Panc1 (cell line): ENCODE measurements at regions not wholly inside any gene's neighbourhood (a gene's known extent, or its start where the extent isn't known, plus 50 kb on each side); places are given as distances from the start of the nearest gene placed in this dataset.

ENCODE experiments used
- ATAC-seq: fragments of 200-7000 bp; cut with Tn5 transposase; 2 replicates; pipeline ENCODE4 v1.9.1; 2020; ENCODE audit warnings: mild to moderate bottlenecking, moderate library complexity
- BruUV-seq: library from RNA; stranded (reverse); fragments of 400-500 nt; replicated peaks from 2 replicates; lab custom pipeline; 2021; lab: Mats Ljungman, UMichigan
- CTCF ChIA-PET: fragments of 300-600 bp; sonication (Branson Sonifier 250); formaldehyde crosslinking; loops from one replicate; lab custom pipeline; 2022; ENCODE audit warnings: antibody characterized with exemption; lab: Charles Lee
- POLR2A ChIA-PET: fragments of 300-600 bp; sonication (Branson Sonifier 250); formaldehyde crosslinking; loops from one replicate; lab custom pipeline; 2022; ENCODE audit warnings: antibody characterized with exemption; lab: Charles Lee
- DNase-seq: peaks from one replicate; pipeline ENCODE4 v3.0.0-alpha.2; 2010; ENCODE audit warnings: low read depth, low spot score
- H3K27ac ChIP-seq: 2 replicates; pipeline ENCODE4 v1.5.1; 2011; ENCODE audit warnings: mild to moderate bottlenecking, low read length, inconsistent platforms
- H3K27me3 ChIP-seq: fragments of 200-500 bp; sonication (Bioruptor generic); 2 replicates; pipeline ENCODE4 v1.6.0; 2014; ENCODE audit warnings: low read length, inconsistent platforms; ENCODE audit not compliant: control insufficient read depth, insufficient read depth
- H3K36me3 ChIP-seq: fragments of 200-500 bp; sonication (Bioruptor generic); 2 replicates; pipeline ENCODE4 v1.5.1; 2014; ENCODE audit warnings: inconsistent platforms, mild to moderate bottlenecking, low read length, moderate library complexity; ENCODE audit not compliant: control insufficient read depth, insufficient read depth
- H3K4me1 ChIP-seq: 2 replicates; pipeline ENCODE4 v1.5.1; 2011; ENCODE audit warnings: inconsistent platforms, mild to moderate bottlenecking, low read length, moderate library complexity; ENCODE audit not compliant: control insufficient read depth, insufficient read depth
- H3K4me3 ChIP-seq, 2 experiments: 2 replicates each; pipeline ENCODE4 v1.5.1; 2011 to 2012; ENCODE audit warnings: low read depth in 2 of 2, low read length in 2 of 2, mild to moderate bottlenecking in 2 of 2, inconsistent platforms in 1 of 2, moderate library complexity in 1 of 2
- H3K9me3 ChIP-seq: fragments of 200-500 bp; sonication (Bioruptor generic); 2 replicates; pipeline ENCODE4 v1.5.1; 2014; ENCODE audit warnings: low read depth, mild to moderate bottlenecking, inconsistent platforms, low read length, moderate library complexity; ENCODE audit not compliant: control insufficient read depth, insufficient read depth
- CTCF ChIP-seq: fragments of 450-650 bp; IDR thresholded peaks from 2 replicates; pipeline ENCODE4 v1.5.1; 2017; ENCODE audit warnings: mild to moderate bottlenecking
- POLR2AphosphoS5 ChIP-seq: IDR thresholded peaks from 2 replicates; pipeline ENCODE4 v1.6.1; 2012; ENCODE audit warnings: mild to moderate bottlenecking, low read depth, low read length, moderate library complexity
- REST ChIP-seq, 2 experiments: IDR thresholded peaks; 2 replicates each; pipeline ENCODE4 v1.6.1; 2011 to 2012; ENCODE audit warnings: low read depth in 2 of 2, control low read depth in 1 of 2, low read length in 1 of 2, mild to moderate bottlenecking in 1 of 2, moderate library complexity in 1 of 2; ENCODE audit not compliant: insufficient read depth in 1 of 2
- SIN3A ChIP-seq: IDR thresholded peaks from 2 replicates; pipeline ENCODE4 v1.6.1; 2012; ENCODE audit warnings: low read depth, mild to moderate bottlenecking, low read length, moderate library complexity, borderline replicate concordance; ENCODE audit not compliant: insufficient read depth
- TCF7L2 ChIP-seq: IDR thresholded peaks from 2 replicates; pipeline ENCODE4 v1.6.1; 2011; ENCODE audit warnings: mild to moderate bottlenecking, low read depth, low read length, inconsistent platforms
- in situ Hi-C: cut with HindIII; loops from 2 replicates; pipeline ENCODE4 v1.10.0; 2016; ENCODE audit warnings: low sequenced_read_pairs, low pct_unique_long_range_greater_than_20kb
- intact Hi-C: fragments of 100-400 bp; cut with micrococcal nuclease; formaldehyde crosslinking; loops from one replicate; pipeline ENCODE4 v1.10.0; 2022; ENCODE audit not compliant: unreplicated experiment

DNA sequence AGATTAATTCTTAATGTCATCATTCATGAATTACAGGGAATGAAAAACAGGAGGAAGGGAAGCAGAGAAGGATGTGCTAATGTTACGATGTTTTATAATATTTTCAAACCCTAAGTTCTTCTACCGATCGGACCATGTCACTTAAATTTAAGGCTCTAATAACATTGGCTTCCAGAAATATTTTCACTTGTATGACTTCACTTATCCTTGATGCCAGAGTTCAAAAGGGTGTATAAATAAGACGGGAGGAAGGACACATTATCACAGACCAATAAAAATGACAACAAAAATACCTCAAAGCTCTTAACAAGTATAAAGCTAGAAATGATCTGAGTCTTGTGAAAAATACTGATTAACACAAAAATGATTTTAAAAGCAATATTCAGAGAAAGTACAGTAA, 370.4 kb upstream of the CITED2 start:
- peaks cover 5% of the 10 kb centered on the region; the same call in 1 of the 2 replicates for H3K4me1 ChIP-seq
- H3K4me3 ChIP-seq, result no peak overlapping the region
- peaks cover 3% of the 10 kb centered on the region; the same call in 1 of the 2 replicates for H3K9me3 ChIP-seq
- TF ChIP-seq CTCF, result no peak
- TF ChIP-seq SIN3A, result no peak
- TF ChIP-seq TCF7L2, result no peak
- no peak for TF ChIP-seq POLR2AphosphoS5
- TF ChIP-seq REST (IDR thresholded peaks at IDR 0.05; ENCODE audit: insufficient read depth in 1 of 2, low read depth in 2 of 2, low read length in 1 of 2), result no peak
- no peaks in the 10 kb centered on the region for H3K36me3 ChIP-seq
- H3K27me3 ChIP-seq, result no peaks in the 10 kb centered on the region
- DNase-seq (no peak), ATAC-seq (no peak)
- in situ Hi-C loops (no loop called here), intact Hi-C loops (no loop called here)
- POLR2A ChIA-PET, result no interaction called here
- CTCF ChIA-PET, result no interaction called here
- BruUV-seq, result no TSS peak
- H3K27ac ChIP-seq, result peak overlapping the region; percentile 70; the same call in 1 of the 2 replicates

- no peaks in the 10 kb centered on the region for H3K27me3 ChIP-seq
- TF ChIP-seq REST (IDR thresholded peaks at IDR 0.05; ENCODE audit: insufficient read depth in 1 of 2, low read depth in 2 of 2, low read length in 1 of 2) (no peak), POLR2AphosphoS5 (peak; percentile 70; the same call in 1 of the 2 replicates)
- ChIA-PET CTCF (no interaction called here), POLR2A (no interaction called here)
- no peak overlapping the region for H3K4me3 ChIP-seq
- BruUV-seq, result no TSS peak
- DNase-seq (peak; percentile 93), ATAC-seq (peak; percentile 95)
- no peaks in the 10 kb centered on the region for H3K36me3 ChIP-seq
- in situ Hi-C loops, result no loop called here
- intact Hi-C loops, result no loop called here
- peaks cover 3% of the 10 kb centered on the region; the same call in 1 of the 2 replicates for H3K9me3 ChIP-seq
- peaks cover 5% of the 10 kb centered on the region; the same call in 1 of the 2 replicates for H3K4me1 ChIP-seq
- peak overlapping the region; percentile 71 for H3K27ac ChIP-seq
Measured at GRCh38 chr6:139743664-139744437, 369.4 kb upstream of the CITED2 start.
